PFSK-1 (cell line): ENCODE measurements at regions not wholly inside any gene's neighbourhood (a gene's known extent, or its start where the extent isn't known, plus 50 kb on each side); places are given as distances from the start of the nearest gene placed in this dataset.

Experiments used
- POLR2AphosphoS5 ChIP-seq: IDR thresholded peaks from 2 replicates; pipeline ENCODE4 v1.6.1; 2012; ENCODE audit warnings: low read depth, mild to moderate bottlenecking, control low read depth, low read length, moderate library complexity
- SIN3A ChIP-seq: IDR thresholded peaks from 2 replicates; pipeline ENCODE4 v1.6.1; 2012; ENCODE audit warnings: mild to moderate bottlenecking, low read length, moderate library complexity, borderline replicate concordance; ENCODE audit not compliant: insufficient read depth

DNA sequence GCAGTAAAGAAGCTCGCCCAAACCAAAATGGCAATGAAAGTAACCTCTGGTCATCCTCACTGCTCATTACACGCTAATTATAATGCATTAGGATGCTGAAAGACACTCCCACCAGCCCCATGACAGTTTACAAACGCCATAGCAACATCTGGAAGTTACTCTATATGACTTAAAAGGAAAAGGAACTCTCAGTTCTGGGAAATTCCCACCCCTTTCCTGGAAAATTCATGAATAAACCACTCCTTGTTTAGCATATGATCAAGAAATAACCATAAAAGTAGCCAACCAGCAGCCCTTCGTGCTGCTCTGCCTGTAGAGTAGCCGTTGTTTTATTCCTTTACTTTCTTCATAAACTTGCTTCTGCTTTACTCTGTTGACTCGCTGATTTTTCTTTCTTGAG lies 164.6 kb downstream of the SMAD6 start:
- no peak for TF ChIP-seq SIN3A
- TF ChIP-seq POLR2AphosphoS5, result no peak
